ENCODE measurements at regions not wholly inside any gene's neighbourhood (a gene's known extent, or its start where the extent isn't known, plus 50 kb on each side); places are given as distances from the start of the nearest gene placed in this dataset.
A peak's percentile ranks its signal among the peaks of the same experiment; 100 is the strongest.

DNA sequence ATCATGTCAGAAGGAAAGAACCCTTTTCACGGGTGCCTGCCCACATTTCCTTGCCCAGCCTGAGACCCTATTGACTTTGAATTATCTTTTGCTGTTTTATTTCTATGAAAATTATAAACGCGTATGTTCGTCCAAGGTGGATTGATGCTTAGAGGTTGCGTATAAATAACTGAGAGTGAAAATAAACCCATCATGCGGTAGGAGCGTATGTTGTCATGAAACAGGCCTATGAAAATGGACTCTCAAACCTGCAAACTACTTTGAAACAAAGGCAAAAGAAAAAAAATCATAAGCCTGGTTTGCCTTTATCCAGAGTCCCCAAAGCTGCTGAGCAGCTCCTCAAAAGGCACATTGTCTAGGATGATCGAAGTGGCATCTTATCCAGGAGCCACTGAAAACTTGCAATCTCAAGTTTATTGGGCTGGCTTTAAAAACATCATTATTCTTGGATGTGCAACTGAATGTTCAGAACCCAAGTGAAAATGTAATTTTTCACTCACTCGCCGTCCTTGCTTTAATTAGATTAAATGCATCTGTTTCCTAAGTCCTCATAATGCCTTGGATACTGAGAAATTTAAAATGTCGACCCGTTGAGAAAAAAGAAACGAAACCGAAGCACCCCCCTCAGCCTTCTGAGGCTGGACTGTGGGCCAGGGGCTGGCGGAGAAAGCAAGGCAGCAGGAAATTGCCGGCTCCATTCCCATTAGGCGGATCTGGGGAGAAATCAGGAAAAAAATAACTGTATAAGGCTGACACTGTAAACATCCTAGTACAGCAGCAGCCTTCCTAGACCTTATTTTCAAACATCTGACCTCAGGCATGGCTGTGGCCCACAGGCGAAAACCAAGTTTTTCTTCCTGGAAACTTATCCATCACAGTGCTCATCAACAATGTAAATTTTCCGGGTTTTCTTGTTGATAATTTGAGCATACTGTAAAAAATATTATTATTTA is 82.9 kb upstream of the PPARA start:
- Mint-ChIP-seq H3K27ac (peak overlapping the region; percentile 72), H3K27me3 (no peaks in the 10 kb centered on the region)

DNA sequence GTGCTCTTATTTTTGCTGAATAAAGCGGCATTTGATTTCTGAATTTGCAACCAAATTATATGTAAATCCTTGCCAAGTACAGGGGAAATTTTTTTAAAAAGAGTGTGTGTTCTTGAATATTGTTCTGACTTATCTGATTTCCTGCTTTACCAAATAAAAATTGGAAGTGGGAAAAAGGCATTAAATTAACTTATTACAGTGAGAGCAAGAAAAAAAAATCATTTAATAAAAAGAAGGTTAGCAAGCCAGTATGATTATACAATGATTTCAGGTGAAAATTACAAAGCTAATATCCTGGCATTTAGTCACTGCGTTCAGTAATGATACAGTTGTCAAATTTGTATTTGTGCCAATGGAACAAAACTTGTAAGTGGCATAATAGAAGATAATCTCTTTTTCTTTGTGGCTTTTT is 82.1 kb upstream of the PPARA start:
- no peak overlapping the region for H3K4me3 Mint-ChIP-seq
- no peaks in the 10 kb centered on the region for H3K27me3 Mint-ChIP-seq
- no peak overlapping the region for H3K27ac Mint-ChIP-seq
- no peaks in the 10 kb centered on the region for H3K9me3 Mint-ChIP-seq
- H3K4me1 Mint-ChIP-seq: peaks cover 59% of the 10 kb centered on the region
- no peaks in the 10 kb centered on the region for H3K36me3 Mint-ChIP-seq

More for the DNA sequence above, 82.9 kb upstream of the PPARA start:
- H3K4me1 Mint-ChIP-seq: peaks cover 59% of the 10 kb centered on the region
- H3K4me3 Mint-ChIP-seq: peak overlapping the region; percentile 36
- no peaks in the 10 kb centered on the region for H3K36me3 Mint-ChIP-seq
- H3K9me3 Mint-ChIP-seq: no peaks in the 10 kb centered on the region

DNA sequence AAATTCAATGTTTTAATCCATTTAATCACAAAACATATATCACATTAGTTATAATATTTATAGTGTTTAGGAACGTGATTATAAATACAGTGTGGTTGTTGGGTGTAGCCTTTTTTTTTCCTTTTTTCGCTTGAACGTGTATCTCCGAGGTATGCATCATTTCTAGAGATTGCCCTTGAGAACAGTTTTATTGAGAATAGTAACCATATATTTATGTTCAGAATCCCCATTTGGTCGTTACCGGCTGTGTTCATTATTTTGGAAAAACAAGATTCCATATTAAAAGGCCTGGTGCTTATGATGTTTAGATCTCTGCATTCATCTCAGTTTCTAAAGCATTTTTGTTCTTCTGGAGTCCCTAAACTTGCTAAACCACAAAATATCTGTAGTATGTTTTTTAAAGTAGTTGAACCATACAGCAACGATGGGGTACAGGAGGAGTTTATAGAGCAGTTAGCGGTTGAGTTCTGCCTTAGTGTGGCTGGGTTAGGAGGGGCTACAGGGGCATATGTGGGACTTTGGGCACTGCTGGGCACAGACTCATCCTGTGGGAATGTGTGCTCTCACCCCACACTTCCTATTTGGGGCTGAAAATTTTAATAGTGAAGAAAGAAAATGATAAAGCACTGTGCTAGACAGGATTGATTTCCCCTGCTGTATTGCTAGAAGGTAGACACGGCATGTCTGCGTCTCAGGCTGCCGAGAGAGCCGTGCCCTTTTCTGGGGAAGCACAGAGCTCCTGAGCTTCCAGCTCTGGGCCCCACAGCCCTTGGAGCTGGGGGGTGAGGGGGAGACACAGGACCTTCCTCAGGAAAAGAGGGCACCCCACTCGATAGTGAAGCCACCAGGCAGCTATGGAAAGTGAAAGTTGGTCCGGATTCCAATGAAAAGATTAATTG is 81.5 kb upstream of the PPARA start:
- Mint-ChIP-seq H3K4me1 (peaks cover 56% of the 10 kb centered on the region), H3K9me3 (no peaks in the 10 kb centered on the region), H3K27ac (peak overlapping the region; percentile 95), H3K36me3 (no peaks in the 10 kb centered on the region), H3K27me3 (no peaks in the 10 kb centered on the region), H3K4me3 (peak overlapping the region; percentile 87)

DNA sequence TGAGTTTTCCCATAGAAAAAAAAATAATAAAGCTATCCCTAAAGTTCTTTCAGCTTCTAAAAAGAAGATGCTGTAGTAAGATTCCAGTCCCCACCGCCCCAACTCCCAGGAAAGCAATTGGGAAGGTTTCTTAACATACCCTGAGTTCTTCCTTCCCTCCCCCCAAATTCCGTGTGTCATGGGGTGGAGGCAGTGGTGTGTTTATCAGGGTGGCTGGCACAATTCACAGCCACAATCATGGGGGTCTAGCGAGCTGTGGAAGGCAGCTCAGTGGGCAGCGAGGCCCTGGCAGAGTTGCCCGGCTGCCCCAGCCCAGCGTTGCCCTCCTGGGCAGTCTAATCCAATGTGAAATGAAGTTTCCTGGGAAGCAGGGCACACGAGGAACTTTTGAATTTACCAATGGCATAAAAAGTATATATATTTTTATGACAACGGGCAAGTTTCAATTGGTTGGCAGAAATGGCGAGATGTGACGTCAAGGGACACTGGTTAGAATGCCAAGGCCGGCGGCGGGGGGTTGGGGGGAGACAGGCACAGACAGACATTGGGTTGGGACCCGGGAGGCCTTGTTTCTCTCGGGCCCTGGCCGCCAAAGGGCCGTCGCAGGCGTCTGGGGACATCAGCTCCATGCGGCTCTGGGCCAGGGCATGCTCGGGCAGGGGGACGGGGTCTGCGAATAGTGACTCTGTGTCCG is 80.7 kb upstream of the PPARA start:
- no peaks in the 10 kb centered on the region for H3K27me3 Mint-ChIP-seq
- no peaks in the 10 kb centered on the region for H3K36me3 Mint-ChIP-seq
- H3K27ac Mint-ChIP-seq: peak overlapping the region; percentile 95
- peak overlapping the region; percentile 87 for H3K4me3 Mint-ChIP-seq
- H3K9me3 Mint-ChIP-seq: no peaks in the 10 kb centered on the region
- H3K4me1 Mint-ChIP-seq: peaks cover 57% of the 10 kb centered on the region

DNA sequence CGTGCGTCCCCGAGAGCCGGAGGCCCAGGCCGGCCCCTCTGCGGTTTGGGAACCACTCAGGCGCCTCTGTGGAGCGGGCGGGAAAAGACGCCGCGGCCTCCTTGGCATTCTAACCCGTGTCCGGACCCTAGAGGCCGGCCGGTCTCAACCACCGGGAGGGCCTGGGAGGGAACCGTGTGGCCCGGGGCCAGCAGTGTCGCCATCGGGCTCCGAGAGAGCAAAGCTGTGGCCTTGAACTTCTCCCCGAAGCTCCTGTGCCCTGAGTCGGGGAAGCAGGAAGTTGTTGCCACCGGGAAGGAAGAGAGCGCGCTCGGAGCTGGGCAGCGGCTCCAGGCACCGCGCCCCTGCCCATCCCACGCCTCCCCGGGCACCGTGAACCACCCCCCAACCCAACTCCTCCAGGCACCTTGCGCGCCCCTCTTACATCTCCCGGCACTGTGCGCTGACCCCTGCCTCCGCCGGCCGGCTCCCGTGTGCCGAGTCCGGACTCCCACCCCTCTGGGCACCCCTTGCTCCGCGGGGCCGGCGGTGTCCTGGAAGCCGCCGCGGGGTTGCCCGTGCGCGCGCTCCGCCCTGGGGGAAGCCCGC is 80.0 kb upstream of the PPARA start:
- H3K4me1 Mint-ChIP-seq: peaks cover 55% of the 10 kb centered on the region
- H3K27ac Mint-ChIP-seq: peak overlapping the region; percentile 65
- H3K27me3 Mint-ChIP-seq: no peaks in the 10 kb centered on the region

DNA sequence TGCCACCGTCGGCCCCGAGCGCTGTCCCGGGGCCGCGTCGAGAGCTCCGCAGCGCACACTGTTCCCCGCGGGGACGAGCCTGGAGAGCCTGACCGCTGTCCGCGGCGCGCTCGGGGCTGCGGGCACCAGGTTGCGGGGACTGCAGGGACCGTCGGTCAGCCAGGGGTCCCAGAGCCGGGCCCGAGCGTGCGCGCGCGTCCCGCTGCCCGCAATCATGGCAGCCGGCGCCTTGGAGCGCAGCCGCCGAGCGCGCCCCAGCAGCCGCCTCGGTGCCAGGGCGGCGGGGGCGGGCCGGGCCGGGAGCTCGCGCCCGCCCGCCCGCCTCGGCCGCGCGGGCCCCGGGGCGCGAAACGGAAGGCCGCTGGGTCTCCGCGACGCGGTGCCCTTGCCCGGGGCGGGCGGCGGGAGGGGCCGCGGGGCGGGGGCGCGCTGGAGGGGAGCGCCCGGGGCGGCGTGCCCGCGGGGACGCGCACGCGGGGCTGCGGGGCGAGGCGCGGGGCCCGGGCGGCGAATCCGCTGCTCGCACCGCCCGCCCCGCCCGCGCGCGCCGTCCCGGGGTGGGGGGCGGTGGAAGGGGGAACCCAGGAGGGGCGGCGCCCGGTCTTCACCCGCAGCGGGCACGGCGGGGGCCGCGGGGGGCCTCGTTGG is 79.4 kb upstream of the PPARA start:
- Mint-ChIP-seq H3K4me1 (peaks cover 57% of the 10 kb centered on the region), H3K27ac (no peak overlapping the region), H3K36me3 (no peaks in the 10 kb centered on the region), H3K4me3 (peak overlapping the region; percentile 87), H3K27me3 (no peaks in the 10 kb centered on the region), H3K9me3 (no peaks in the 10 kb centered on the region)

More for the DNA sequence above, 80.0 kb upstream of the PPARA start:
- Mint-ChIP-seq H3K4me3 (peak overlapping the region; percentile 87), H3K36me3 (no peaks in the 10 kb centered on the region), H3K9me3 (no peaks in the 10 kb centered on the region)

DNA sequence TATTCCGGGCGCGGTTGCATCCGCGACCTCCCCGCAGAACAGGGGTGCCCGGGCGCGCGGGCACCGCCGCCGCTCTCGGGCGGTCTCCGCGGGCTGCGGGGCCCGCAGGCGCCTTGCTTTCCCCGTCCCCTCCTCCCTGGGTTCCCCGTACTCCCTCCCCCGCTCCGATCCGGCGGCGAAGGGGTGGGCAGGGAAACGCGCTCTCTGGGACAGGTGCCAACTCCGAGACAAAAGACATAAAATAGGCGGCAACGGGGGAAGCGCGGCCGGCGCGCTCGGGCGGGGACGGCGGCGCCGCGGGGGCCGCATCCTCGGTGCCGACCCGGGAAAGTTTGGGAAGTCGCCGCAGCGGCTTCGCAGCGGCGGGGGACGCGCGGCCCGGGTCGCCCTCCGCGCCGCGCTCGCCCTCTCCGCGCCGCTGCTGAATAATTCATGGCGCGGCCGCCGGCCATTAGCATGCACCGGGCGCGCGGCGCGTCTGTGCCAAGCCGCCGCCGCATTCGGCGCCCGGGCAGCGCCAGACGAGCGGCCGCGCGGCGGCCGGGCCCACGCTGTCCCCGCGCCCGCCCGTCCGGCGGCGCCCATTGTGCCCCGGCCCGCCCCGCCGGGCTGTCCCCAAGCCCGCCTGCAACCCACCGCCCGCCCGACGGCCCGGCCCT is 78.7 kb upstream of the PPARA start:
- no peaks in the 10 kb centered on the region for H3K27me3 Mint-ChIP-seq
- peaks cover 58% of the 10 kb centered on the region for H3K4me1 Mint-ChIP-seq
- H3K27ac Mint-ChIP-seq: peak overlapping the region; percentile 96
- H3K4me3 Mint-ChIP-seq: peak overlapping the region; percentile 88
- H3K9me3 Mint-ChIP-seq: no peaks in the 10 kb centered on the region
- H3K36me3 Mint-ChIP-seq: no peaks in the 10 kb centered on the region

DNA sequence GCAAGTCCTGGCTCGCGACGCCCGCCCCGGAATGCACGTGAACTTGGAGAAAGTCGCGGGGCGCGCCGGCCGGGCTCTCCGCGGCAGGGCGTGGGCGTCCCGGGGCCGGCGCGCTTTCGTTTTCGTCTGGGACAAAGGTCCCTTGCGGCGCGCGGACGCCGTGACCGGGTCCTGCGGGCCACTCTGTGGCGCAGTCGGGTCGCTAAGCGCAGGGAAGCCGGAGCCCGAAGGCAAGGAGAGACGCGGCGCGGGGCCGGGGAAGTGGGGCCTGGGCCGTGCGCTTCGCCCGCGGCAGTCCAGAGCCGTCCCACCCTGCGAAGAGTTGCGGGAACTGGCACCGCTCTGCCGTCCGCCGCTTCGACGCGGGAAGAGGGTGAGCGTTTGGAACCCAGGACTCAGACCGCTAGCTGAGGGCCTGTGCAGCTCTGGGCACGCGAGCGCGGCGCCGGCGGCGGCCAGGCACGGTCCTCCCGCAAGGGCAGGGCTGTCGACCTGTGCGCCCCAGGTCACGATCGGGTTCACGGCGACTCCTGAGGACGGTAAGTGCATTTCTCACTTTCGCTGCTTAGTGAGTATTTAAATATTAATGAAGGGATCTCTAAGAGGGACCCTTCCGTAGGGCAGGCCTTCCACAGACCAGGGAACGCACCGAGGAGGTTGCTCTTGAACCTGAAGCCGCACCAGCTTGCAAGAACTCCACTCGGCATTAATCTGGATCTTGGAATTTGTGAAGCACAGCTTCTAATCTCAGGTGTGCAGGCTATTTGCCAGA is 78.0 kb upstream of the PPARA start:
- Mint-ChIP-seq H3K27ac (peak overlapping the region; percentile 78), H3K9me3 (no peaks in the 10 kb centered on the region), H3K36me3 (no peaks in the 10 kb centered on the region), H3K4me1 (peaks cover 56% of the 10 kb centered on the region), H3K4me3 (peak overlapping the region; percentile 88), H3K27me3 (no peaks in the 10 kb centered on the region)

DNA sequence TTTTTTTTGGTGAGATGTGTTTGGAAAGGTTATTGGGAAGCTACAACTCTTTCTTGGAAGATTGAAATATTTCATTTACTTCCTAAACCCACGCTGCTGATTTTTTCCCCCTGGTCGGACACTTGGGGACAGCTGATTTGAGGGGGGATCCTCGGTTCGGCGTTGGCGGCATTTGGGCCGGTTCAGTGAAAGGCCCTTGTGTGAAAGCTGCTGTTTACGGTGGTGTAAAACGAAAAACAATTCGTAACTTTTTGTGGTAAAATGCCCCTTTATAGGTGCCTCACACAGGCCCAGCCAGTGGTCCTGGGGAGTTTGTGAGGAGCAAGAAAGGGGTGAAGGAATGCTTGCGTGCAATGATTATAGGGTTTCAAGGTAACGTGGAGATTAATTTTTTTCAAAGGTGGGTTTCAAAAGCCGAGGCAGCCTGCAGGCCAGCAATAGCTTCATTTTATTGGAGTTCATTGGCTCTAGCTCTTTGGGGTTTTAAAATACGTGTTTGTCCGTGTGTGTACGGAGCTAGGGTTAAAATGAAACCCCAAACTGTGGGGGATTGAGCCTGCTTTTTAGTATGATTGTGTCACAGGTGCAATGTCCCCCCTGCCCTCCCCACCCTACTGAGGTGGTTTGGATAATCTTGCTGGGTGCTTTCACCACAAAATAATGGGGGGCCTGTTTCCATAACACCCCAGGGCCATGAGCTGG is 77.2 kb upstream of the PPARA start:
- peaks cover 54% of the 10 kb centered on the region for H3K4me1 Mint-ChIP-seq
- no peaks in the 10 kb centered on the region for H3K36me3 Mint-ChIP-seq
- H3K9me3 Mint-ChIP-seq: no peaks in the 10 kb centered on the region
- no peaks in the 10 kb centered on the region for H3K27me3 Mint-ChIP-seq
- peak overlapping the region; percentile 46 for H3K27ac Mint-ChIP-seq
- H3K4me3 Mint-ChIP-seq: peak overlapping the region; percentile 88

DNA sequence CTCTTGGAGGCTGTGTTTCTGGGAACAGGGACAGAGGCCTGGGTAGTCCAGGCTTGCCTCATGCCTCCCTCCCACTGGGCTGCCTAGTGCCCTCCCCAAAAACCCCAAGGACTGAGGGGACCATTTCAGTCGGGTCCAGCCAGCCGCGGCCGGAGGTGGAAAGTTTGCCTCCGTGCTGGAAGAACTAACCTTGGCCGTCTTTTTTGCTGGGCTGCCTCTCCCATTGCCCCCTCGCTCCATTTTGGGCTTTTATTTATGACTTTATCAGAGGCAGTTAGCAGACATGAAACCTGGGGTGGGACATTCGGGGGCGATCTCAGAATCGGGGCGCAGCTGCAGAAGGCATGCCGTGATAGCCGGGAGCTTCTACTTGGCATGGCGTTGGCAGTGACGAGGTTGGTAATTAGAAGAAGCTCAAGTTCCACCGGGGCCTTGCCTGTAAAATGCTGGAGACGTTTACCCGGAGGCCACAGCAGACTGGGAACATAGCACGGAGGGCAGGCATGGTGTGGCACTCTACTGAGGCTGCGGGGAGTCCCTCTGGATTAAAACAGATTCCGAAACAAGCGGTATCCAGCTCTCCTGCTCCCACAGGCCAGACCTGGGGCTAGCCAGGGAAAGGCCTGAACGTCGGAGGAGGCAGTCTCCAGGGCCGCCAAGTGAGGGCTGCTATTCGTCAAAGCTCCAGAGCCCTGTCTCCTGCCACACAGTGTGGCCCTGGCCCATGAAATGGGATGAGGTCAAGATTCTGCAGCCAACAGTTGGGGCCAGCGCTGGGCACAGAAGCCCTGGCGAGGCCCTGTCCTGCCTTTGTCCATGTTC is 76.4 kb upstream of the PPARA start:
- no peaks in the 10 kb centered on the region for H3K36me3 Mint-ChIP-seq
- H3K4me3 Mint-ChIP-seq: peak overlapping the region; percentile 67
- no peak overlapping the region for H3K27ac Mint-ChIP-seq
- H3K9me3 Mint-ChIP-seq: no peaks in the 10 kb centered on the region
- H3K4me1 Mint-ChIP-seq: peaks cover 50% of the 10 kb centered on the region
- no peaks in the 10 kb centered on the region for H3K27me3 Mint-ChIP-seq

DNA sequence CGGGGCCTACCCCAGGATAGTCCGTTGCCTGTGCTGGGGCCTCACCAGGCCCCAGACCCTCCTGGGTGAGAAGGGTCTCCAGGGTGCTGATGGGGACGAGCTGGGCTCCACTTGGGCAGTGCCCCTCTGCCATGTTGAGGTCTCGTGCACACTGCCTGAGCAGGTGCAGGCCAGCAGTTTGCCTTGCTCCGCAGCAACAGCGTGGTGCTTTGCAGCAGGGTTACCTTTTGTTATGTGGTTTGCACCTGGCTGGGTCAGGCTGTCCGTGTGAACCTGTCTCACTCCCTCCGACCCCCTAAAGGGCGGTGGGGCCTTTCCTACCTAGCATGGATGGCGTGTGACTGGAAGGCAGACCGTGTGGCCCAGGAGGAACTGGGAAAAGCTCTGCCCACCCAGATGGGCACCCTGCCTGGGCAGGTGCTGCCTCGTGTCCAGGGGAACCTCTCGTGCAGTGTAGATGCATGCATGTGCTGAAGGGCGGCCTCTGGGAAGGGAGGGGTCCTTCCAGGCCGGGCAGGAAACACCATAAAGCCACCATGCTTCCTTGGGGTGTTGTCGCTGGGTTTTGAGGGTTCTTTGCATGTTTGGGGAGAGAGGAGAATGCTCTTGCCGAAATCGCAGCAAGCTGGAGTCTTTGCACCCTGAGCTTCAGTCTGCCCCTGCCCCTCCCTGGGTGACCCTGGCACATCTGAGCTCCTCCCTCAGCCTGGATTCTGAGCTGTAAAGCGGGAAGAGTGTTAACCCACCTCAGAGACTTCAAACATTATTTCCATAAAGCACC is 75.4 kb upstream of the PPARA start:
- Mint-ChIP-seq H3K27me3 (no peaks in the 10 kb centered on the region), H3K4me3 (peak overlapping the region; percentile 36), H3K27ac (no peak overlapping the region), H3K36me3 (no peaks in the 10 kb centered on the region), H3K4me1 (peaks cover 42% of the 10 kb centered on the region), H3K9me3 (no peaks in the 10 kb centered on the region)
